SU-DHL-6 (cell line): ENCODE measurements at regions not wholly inside any gene's neighbourhood (a gene's known extent, or its start where the extent isn't known, plus 50 kb on each side); places are given as distances from the start of the nearest gene placed in this dataset.

Experiments
- CTCF ChIP-seq: fragments of 200-600 bp; sonication (generic); IDR thresholded peaks from one replicate; pipeline ENCODE4 v1.5.1; 2017; ENCODE audit warnings: antibody characterized with exemption, mild to moderate bottlenecking, low read length, moderate library complexity; ENCODE audit not compliant: insufficient read depth, poor library complexity, severe bottlenecking
- EZH2phosphoT487 ChIP-seq: fragments of 200-600 bp; sonication (generic), shearing (Covaris generic); conservative IDR thresholded peaks from 2 replicates; pipeline ENCODE4 v1.6.1; 2018; ENCODE audit warnings: mild to moderate bottlenecking, antibody characterized with exemption, low read length, moderate library complexity, mixed read lengths

GRCh38 chr1:189500778-189501177, 976.9 kb downstream of the BRINP3 start:
- TF ChIP-seq CTCF, result no peak
- no peak for TF ChIP-seq EZH2phosphoT487
